OCI-LY1 (cell line): ENCODE measurements at regions not wholly inside any gene's neighbourhood (a gene's known extent, or its start where the extent isn't known, plus 50 kb on each side); places are given as distances from the start of the nearest gene placed in this dataset.

Source experiments
- EZH2 ChIP-seq: fragments of 200-600 bp; sonication (generic), shearing (Covaris generic); IDR thresholded peaks from 2 replicates; pipeline ENCODE4 v1.8.0; 2017; ENCODE audit warnings: borderline replicate concordance, mixed run types, mild to moderate bottlenecking, antibody characterized with exemption, low read length, moderate library complexity, mixed read lengths
- TF ChIP-seq, protein P1 (sequence below): fragments of 200-600 bp; sonication (generic), shearing (Covaris generic); IDR thresholded peaks from 2 replicates; pipeline ENCODE4 v1.5.1; 2017; ENCODE audit warnings: mild to moderate bottlenecking, antibody characterized with exemption, low read length, moderate library complexity, mixed read lengths

DNA sequence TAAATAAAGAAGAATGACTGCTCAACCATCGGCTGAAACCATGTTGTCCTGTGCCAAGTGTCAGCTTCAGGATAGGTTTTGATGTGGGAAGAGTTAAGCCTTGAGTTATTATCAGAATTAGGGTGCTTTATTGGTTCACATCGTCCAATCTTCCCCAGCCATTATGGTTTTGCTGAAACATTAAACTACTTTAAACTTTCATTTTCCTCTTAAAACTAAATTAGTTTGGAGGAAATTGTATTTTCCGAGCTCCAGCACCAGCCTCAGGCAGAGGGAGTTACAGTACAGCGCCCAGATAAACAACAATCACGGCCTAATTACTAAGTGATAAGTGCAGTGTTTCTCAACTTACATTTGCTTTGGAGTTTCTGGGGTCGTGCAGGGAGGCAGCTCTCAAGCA lies 80.2 kb downstream of the TMEM114 start:
- TF ChIP-seq, protein P1, sequence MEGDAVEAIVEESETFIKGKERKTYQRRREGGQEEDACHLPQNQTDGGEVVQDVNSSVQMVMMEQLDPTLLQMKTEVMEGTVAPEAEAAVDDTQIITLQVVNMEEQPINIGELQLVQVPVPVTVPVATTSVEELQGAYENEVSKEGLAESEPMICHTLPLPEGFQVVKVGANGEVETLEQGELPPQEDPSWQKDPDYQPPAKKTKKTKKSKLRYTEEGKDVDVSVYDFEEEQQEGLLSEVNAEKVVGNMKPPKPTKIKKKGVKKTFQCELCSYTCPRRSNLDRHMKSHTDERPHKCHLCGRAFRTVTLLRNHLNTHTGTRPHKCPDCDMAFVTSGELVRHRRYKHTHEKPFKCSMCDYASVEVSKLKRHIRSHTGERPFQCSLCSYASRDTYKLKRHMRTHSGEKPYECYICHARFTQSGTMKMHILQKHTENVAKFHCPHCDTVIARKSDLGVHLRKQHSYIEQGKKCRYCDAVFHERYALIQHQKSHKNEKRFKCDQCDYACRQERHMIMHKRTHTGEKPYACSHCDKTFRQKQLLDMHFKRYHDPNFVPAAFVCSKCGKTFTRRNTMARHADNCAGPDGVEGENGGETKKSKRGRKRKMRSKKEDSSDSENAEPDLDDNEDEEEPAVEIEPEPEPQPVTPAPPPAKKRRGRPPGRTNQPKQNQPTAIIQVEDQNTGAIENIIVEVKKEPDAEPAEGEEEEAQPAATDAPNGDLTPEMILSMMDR = no peak
- no peak for TF ChIP-seq EZH2
